ENCODE measurements at regions not wholly inside any gene's neighbourhood (a gene's known extent, or its start where the extent isn't known, plus 50 kb on each side); places are given as distances from the start of the nearest gene placed in this dataset.

DNA sequence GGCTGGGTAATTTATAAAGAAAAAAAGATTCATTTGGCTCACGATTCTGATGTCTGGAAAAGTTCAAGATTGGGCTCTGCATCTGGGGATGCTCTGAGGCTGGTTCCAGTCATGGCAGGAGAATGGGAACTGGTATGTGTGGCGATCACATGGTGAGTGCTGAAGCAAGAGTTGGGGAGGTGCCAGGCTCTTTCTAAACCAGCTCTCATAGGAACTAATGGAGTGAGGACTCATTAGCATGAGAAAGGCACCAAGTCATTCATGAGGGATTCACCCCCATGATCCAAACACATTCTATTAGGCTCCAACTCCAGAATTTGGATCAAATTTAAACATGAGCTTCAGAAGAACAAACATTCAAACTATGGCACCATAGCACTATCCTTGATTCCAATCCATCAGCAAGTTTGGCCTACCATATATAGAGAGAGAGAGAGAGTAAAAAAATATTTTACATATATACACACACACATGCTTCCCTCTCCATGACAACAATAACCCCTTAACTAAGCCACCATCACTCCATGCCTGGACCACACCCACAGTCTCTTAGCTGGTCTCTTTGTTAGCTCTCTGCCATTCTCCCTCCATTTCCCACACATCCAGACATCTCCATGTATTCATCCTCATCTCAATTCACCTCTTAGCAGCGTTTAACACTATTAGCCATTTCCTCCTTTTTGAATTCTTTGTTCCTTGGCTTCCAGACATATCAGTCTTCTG is 57.9 kb downstream of the NPY start:
- TF ChIP-seq, protein P1, sequence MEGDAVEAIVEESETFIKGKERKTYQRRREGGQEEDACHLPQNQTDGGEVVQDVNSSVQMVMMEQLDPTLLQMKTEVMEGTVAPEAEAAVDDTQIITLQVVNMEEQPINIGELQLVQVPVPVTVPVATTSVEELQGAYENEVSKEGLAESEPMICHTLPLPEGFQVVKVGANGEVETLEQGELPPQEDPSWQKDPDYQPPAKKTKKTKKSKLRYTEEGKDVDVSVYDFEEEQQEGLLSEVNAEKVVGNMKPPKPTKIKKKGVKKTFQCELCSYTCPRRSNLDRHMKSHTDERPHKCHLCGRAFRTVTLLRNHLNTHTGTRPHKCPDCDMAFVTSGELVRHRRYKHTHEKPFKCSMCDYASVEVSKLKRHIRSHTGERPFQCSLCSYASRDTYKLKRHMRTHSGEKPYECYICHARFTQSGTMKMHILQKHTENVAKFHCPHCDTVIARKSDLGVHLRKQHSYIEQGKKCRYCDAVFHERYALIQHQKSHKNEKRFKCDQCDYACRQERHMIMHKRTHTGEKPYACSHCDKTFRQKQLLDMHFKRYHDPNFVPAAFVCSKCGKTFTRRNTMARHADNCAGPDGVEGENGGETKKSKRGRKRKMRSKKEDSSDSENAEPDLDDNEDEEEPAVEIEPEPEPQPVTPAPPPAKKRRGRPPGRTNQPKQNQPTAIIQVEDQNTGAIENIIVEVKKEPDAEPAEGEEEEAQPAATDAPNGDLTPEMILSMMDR (IDR thresholded peaks at IDR 0.05; ENCODE audit: control insufficient read depth, insufficient read depth, low read depth, low read length, missing control alignments): no peak
- no peak overlapping the region for H3K4me3 ChIP-seq (ENCODE audit: control insufficient read depth, low read depth, low read length)
- DNase-seq (ENCODE audit: low read depth): no peak

DNA sequence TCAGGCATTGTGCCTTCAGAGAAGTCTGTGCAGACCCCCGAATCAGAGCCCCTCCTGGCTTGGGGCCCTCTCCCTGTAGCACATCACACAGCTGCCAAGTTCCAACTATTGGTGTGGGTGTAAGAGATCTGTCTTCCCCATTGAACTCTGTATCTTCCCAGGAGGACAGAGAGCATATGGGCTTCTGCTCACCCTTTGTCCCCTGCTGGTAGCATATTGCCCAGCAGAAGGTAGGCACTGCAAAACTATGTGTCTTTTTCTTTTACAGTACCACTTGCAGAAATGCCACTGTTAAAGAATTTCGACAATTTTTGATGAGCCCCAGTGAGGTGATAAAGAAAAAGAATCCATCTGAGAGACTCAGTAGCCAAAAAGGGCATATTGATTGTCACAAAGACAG is 59.6 kb downstream of the NPY start:
- TF ChIP-seq, protein P1 (IDR thresholded peaks at IDR 0.05; ENCODE audit: control insufficient read depth, insufficient read depth, low read depth, low read length, missing control alignments): no peak
- no peak overlapping the region for H3K4me3 ChIP-seq (ENCODE audit: control insufficient read depth, low read depth, low read length)
- DNase-seq (ENCODE audit: low read depth): no peak

DNA sequence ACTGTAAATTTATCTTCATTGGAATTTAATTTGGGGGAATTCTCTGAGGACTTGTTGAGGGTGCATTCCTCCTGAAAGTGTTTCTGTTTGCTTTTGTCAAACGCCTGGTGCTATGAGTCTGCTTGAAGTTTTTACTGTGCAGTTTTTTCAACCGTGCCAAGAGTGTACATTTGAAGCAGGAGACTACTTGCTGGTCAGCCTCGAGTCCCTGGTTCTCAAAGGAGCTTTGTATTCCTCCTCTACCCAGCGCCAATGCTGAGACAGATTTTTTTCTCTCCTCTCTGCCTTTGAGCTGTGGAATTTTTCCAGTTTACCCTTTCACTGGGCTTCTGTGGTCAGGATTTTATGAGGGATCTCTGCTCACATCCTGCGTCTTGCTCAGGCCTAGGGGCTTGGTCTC is 62.1 kb downstream of the NPY start:
- TF ChIP-seq, protein P1 (IDR thresholded peaks at IDR 0.05; ENCODE audit: control insufficient read depth, insufficient read depth, low read depth, low read length, missing control alignments): no peak
- no peak for DNase-seq (ENCODE audit: low read depth)
- no peak overlapping the region for H3K4me3 ChIP-seq (ENCODE audit: control insufficient read depth, low read depth, low read length)

DNA sequence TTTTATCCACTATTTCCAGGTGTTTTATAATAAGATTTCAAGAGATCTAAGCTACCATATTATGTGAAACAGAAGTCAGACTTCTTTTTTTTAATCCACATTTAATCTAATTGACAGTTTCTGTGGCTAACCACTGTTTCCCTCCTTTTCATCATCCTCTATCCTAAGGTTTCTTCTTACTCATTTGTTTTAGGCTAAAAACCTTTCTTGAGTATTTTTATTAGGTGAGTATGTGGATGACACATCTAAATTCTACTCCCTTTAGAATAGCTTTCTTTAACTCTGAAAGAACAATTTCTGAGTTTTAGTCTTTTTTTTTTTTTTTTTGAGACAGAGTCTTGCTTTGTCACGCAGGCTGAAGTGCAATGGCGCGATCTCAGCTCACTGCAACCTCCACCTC is 62.7 kb downstream of the NPY start:
- TF ChIP-seq, protein P1 (IDR thresholded peaks at IDR 0.05; ENCODE audit: control insufficient read depth, insufficient read depth, low read depth, low read length, missing control alignments): no peak
- DNase-seq (ENCODE audit: low read depth): no peak
- no peak overlapping the region for H3K4me3 ChIP-seq (ENCODE audit: control insufficient read depth, low read depth, low read length)

DNA sequence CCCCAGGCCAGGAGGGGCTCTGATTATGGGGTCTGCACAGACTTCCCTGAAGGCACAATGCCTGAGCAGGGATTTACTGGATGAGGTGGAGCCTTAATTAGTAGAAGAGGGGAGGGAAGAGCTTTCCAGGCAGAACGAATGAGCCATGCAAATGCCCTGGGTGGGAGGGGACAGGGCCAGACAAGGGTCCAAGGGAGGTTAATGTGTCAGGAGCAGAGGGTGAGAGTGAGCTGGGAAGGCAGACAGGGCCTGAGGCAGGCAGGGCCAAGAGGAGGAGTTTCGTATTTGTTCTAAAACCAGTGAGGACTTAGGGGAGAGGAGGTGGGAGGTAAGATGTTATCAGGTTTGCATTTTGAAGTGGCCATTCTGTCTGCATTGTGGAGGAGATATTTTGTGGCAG is 65.3 kb downstream of the NPY start:
- no peak overlapping the region for H3K4me3 ChIP-seq (ENCODE audit: control insufficient read depth, low read depth, low read length)
- DNase-seq (ENCODE audit: low read depth): no peak
- TF ChIP-seq, protein P1 (IDR thresholded peaks at IDR 0.05; ENCODE audit: control insufficient read depth, insufficient read depth, low read depth, low read length, missing control alignments): no peak

DNA sequence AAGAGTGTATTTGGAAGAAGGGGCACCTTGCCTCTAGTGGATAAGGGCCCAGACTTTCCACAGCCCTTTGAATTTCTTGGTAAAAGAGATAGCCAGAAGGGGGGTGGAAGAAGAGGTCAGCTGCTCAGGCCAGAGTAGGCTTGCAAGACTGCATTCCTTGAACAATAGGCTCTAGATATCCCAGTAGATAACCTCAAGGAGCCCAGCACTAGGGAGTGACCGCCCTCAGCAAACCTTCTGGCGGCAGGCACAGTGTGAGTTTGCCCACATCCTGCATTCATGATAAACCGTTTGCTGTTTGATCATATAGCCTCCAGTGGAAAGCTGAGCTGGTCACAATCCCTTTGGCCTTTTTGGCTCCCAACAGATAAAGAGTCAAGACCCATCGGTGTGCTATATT is 70.5 kb downstream of the NPY start:
- H3K4me3 ChIP-seq (ENCODE audit: control insufficient read depth, low read depth, low read length): no peak overlapping the region
- TF ChIP-seq, protein P1 (IDR thresholded peaks at IDR 0.05; ENCODE audit: control insufficient read depth, insufficient read depth, low read depth, low read length, missing control alignments): no peak
- DNase-seq (ENCODE audit: low read depth): no peak

Measured in AG09309 (cell line).